Activated T-cell treated with anti-CD3 and anti-CD28 coated beads, Interleukin-2, amount 50 U/mL, for 48 hours (primary cell): ENCODE measurements at regions not wholly inside any gene's neighbourhood (a gene's known extent, or its start where the extent isn't known, plus 50 kb on each side); places are given as distances from the start of the nearest gene placed in this dataset.

Source experiments
- DNase-seq, 2 experiments: peaks; one replicate each; pipeline ENCODE4 v3.0.0-alpha.2; 2020

DNA sequence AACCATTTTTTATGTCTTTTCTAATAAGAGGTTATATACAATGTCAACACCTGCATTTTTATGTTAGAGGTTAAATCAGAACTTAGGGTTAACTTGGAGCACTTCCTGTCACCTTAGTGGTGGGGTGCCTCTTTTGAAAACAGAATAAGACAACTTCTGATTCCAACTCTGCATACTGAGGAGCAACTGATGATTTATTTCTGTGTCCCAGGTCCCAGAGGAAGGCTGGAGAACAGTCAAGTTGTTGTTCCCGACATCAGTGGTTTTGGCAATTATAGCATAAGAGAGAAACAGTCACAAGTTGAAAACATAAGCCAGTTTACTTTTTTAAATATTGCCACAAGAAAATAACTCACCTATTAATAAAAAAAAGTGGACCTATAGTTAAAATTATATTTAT is 871.0 kb upstream of the ADAMTS5 start:
- DNase-seq: no peak

GRCh38 chr21:27833298-27833697 is 866.4 kb upstream of the ADAMTS5 start:
- no peak for DNase-seq

- no peak for DNase-seq
Observed at GRCh38 chr21:27831816-27832569, 865.1 kb upstream of the ADAMTS5 start.

DNA sequence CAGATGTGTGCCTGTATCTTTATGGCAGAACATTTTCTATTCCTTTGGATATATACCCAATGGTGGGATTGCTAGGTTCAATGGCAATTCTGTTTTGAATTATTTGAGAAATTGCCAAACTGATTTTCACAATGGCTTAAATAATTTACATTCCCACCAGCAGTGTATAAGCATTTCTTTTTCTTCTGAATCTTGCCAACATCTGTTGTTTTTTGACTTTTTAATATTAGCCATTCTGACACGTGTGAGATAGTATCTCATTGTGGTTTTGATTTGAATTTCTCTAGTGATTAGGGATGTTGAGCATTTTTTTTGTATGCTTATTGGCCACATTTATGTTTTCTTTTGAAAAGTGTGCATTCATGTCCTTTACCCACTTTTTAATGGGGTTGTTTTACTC is 864.3 kb upstream of the ADAMTS5 start:
- no peak for DNase-seq

DNA sequence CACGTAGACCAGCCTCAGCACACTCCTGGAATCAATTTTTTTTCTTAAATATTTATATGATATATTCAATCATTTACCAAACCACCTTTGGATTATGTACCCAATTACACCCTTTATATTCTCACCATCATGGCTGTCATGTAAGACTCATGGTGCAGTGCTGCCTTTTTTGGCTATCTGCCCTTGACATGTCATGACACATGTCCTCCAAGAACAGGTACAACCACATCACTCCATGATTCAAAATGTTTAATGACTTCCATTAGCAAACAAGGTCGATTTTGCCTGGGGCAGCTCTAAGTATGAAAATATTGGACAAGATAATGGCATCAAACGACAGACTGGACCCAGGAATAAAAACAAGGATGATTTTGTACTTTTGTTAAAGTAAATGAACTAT is 861.1 kb upstream of the ADAMTS5 start:
- DNase-seq: no peak

DNA sequence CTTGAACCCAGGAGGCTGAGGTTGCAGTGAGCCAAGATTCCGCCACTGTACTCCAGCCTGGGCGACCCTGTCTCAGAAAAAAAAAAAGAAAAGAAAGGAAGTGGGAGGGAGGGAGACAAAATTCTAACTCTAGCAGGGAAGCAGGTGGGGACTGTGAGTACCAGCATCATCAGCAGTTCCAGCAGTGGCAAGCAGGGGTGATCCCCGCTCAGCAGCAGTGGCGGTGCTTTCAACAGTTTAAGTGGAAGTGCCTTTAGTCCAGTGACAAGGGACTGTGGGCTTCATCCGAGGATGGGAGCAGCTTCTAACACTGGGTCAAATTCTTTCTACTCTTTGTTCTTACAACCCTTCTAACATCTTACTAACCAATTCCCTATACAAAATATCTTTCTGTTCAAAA is 858.1 kb upstream of the ADAMTS5 start:
- DNase-seq: no peak

- no peak for DNase-seq
Observed at GRCh38 chr21:27823652-27824201, 856.8 kb upstream of the ADAMTS5 start.

DNA sequence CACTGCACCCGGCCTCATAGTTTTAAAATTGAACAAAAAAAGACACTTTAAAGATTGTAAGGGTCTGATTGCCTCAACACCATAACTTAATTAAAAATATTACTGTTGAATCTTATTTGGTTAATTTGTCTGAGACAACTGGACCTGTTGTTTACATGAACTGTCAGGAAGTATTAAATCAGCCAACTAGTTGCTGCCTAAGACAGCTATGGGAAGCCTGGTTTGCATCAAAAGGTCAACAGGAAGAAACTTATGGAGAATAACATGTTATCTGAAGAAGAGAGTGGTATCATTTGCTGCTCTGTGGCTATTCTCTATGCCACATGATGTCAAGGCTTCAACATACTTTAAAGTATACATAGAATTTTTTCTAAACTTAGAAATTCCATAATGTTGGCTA is 853.5 kb upstream of the ADAMTS5 start:
- DNase-seq: no peak

GRCh38 chr21:27819299-27819698 is 852.4 kb upstream of the ADAMTS5 start:
- DNase-seq: no peak

DNA sequence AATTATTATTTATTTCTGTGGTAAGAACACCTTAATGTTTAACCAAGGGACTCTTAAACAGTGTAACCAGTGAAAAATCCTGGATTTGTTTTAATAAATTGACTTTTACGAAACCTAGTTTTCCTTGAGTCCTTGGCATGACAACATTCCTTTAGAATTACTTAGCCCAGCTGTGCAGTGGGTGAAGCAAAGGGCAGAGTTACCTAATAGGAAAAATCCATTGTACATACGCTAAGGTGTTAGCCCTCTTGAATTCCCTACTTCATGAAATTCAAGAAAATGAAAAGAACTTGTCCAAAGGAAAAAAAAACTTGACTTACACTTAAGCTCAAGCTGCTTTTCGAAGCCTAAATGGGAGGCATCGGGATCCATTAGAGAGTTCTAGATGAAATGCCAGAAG is 852.0 kb upstream of the ADAMTS5 start:
- no peak for DNase-seq

DNA sequence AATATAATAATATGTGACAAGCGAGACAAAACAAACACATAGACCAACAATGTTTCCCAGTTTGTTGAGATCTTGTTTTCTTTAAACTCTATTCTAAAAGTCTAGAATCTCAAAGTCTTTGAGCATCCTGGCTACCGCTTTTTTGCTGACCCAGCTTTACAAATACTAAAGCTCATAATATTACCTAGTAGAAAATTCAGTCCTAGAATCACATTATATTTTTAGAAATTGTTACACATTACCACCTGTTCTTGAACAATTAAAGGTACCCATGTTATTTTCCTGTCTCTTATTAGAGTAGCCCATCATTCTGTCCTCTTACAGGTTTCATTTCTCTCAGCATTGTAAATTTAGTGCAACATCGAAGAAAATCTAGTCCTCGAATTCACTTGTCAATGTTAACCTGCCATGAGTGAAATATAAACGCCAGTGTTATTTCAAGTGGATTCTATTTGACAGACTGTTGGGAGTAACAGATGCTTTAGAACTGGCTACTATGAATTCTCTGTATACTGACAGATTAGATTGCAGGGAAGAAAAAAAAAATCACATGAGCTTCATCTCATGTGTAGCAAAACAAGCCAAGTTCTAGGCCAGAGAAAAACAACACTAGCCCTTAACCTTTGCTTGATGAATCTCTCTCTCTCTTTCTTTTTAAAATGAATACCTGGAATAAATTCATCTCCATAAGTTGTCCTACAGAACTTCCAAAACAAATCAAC is 851.2 kb upstream of the ADAMTS5 start:
- DNase-seq: no peak

DNA sequence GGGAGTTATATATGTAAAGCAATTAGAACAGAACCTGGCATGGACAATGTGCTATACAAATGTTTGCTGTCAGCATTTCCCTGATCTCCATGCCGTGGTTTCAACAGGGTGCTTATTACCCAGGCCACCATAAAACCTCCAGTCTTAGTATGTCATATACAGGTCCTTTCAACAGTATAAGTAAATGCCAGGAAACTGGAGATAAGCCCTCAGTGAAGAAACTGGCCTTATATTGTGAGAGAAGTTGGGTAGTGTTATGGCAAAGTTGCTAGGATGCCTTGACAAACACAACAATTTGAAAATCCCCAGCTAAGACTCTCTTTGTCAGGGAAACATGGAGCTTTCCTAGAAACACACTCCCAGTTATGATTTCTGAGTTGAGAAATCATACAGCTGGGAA is 850.2 kb upstream of the ADAMTS5 start:
- no peak for DNase-seq

DNA sequence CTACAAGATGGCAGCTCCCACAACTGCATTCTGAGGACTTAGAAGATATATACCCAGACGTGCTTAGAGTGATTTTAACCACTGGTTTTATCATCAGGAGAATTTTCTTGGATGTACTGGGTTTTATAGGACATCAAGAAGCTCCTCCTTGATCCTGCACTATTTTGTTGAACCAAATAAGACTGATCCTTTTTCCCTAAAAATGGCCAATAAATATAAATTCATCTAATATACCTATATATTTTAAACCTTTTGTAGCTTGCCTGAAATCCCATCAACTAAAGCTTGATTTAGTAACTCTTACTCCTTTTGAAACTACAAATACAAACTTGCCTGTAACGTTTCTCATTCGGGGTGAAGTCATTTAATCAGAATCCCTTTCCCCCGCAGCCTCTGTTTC is 849.4 kb upstream of the ADAMTS5 start:
- DNase-seq: no peak

GRCh38 chr21:27814226-27814625 is 847.3 kb upstream of the ADAMTS5 start:
- DNase-seq: no peak

DNA sequence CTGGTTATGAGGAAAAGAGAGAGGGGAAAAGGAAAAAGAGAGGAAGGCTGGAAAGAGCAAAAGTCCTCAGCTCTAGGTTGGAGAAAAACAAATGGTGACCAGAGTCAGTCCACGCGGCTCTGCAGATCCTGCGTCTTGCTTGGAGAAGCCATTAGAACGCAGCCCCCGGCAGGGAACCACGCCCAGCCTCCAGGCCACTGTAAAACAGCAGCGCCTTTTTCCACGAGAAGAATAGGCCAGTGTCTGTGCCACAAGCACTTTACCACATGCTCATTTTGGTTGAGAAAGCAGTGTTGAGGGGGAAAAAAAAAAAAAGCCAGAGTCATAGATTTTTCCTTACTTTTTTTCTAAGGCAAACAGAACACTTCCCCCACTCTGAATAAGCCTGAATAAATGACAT is 846.9 kb upstream of the ADAMTS5 start:
- DNase-seq: no peak

DNA sequence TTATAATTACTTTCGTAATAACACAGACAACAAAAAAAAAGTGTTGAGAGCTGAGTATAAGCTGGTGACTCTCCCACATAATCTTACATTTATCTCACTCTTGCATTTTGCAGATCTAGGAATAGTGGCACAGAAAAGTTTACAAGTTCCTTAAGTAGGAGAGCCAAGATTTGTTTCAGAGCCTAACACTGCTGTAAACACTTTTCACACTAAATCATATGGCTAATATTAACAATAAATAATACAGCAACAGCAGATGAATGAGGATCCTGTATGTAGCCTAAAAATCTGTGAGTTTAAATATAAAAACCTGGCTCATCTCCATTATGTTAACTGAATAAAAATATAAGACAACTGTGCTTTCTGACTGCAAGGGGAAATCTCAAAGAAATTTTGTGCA is 846.5 kb upstream of the ADAMTS5 start:
- DNase-seq: no peak

- no peak for DNase-seq
Observed at GRCh38 chr21:27812279-27812678, 845.4 kb upstream of the ADAMTS5 start.

DNA sequence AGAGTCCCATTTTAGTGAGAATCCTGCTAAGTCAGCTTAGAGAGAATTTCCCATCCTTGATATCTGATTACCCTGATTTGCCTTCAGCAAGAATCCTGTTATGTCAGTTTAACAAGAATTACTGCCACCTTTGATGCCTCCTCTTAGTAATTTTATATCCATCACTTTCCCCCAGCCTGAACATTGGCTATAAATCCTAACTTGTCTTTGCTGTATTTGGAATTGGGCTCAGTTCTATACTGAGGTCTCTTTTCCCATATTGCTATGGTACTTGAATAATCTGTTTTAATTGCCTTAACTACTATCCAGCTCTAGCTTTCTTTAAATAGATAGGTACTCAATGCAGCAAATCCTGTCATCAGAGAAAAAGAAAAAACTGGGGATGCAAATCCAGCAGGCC is 842.0 kb upstream of the ADAMTS5 start:
- DNase-seq: no peak

GRCh38 chr21:27807596-27807995 is 840.7 kb upstream of the ADAMTS5 start:
- DNase-seq: no peak

- no peak for DNase-seq
Observed at GRCh38 chr21:27806281-27806680, 839.4 kb upstream of the ADAMTS5 start.

- no peak for DNase-seq
Observed at GRCh38 chr21:27805696-27806095, 838.8 kb upstream of the ADAMTS5 start.

DNA sequence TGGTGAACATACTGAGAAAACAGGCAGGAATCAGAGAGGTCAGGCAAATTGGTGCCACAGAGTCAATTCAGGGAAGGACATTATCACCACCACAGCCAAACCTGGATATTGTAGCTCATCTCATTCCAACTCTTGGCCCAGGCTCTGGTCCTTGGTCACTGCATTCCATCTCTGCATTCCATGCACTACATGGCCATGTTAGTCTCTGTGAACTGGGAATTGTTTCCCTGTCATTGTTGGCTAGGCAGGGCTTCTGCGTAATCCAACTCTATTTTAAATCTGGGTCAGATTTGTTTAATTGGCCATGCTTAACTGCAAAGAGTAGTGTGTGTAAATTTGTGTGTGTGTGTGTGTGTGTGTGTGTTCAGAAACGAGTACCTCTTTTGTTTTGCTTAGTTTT is 837.6 kb upstream of the ADAMTS5 start:
- DNase-seq: no peak

- DNase-seq: no peak
Observed at GRCh38 chr21:27803571-27803970, 836.7 kb upstream of the ADAMTS5 start.

DNA sequence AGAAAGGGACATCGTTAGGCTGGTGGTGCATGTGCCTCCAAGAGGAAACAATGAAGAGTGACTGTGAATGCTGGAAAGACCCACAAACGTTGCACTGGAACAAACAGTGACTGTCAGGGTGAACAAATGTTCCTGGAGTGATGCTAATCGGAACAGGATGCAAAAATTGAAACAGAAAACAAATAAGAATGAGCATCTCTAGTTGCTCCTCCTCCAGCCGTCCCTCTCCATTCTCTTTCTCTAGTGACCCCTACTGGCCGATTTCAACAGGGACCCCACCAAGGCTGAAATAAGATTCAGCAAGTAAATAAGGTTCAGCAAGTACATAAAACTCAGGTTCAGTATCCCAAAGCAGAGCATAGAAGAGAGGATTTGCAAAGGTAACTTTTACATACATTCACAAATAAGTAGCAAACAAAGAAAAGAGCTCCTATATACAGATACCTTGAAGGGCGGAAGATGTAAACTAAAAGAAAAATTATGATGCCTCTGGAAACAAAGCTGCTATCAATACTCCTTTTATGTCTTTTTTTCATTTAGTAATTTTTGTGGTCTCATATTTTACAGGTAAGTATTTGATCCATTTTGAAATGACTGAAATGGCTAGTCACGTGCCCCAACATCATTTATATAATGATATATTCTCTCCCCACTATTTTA is 836.1 kb upstream of the ADAMTS5 start:
- DNase-seq: peak; percentile 24 to 26
